ENCODE measurements at regions not wholly inside any gene's neighbourhood (a gene's known extent, or its start where the extent isn't known, plus 50 kb on each side); places are given as distances from the start of the nearest gene placed in this dataset.

- no peaks in the 10 kb centered on the region for H3K36me3 ChIP-seq (ENCODE audit: insufficient read depth, low read length)
- no peak for TF ChIP-seq EZH2 (IDR thresholded peaks at IDR 0.05; ENCODE audit: borderline replicate concordance, low read length)
- TF ChIP-seq CTCF (IDR thresholded peaks at IDR 0.05; ENCODE audit: low read length), result no peak
- no peaks in the 10 kb centered on the region for H3F3A ChIP-seq (ENCODE audit: insufficient read depth, low read length)
- H3K9me3 ChIP-seq (ENCODE audit: low read length), result no peaks in the 10 kb centered on the region
- no peak overlapping the region for H3K4me3 ChIP-seq (ENCODE audit: low read depth, low read length, poor library complexity, severe bottlenecking)
- no peak overlapping the region for H3K27ac ChIP-seq (ENCODE audit: low read depth, low read length, poor library complexity, severe bottlenecking)
- no peak overlapping the region for H3K9ac ChIP-seq (ENCODE audit: low read length)
- H2AFZ ChIP-seq (ENCODE audit: low read length), result no peak overlapping the region
- no peaks in the 10 kb centered on the region for H3K79me2 ChIP-seq (ENCODE audit: insufficient read depth, low read length)
- no peak overlapping the region for H3K4me2 ChIP-seq (ENCODE audit: low read length)
- H3K9me2 ChIP-seq (ENCODE audit: low read depth, low read length), result no peaks in the 10 kb centered on the region
- no peaks in the 10 kb centered on the region for H4K20me1 ChIP-seq (ENCODE audit: insufficient read depth, low read length)
- H3K27me3 ChIP-seq (ENCODE audit: insufficient read depth, low read length), result no peaks in the 10 kb centered on the region
- H3K4me1 ChIP-seq (ENCODE audit: insufficient read depth, low read length, severe bottlenecking), result no peaks in the 10 kb centered on the region
Observed at GRCh38 chr5:97836816-97837215, 653.8 kb upstream of the RIOK2 start.

- TF ChIP-seq CTCF (IDR thresholded peaks at IDR 0.05; ENCODE audit: low read length), result no peak
- no peak for TF ChIP-seq EZH2 (IDR thresholded peaks at IDR 0.05; ENCODE audit: borderline replicate concordance, low read length)
- Histone ChIP-seq H4K20me1 (ENCODE audit: insufficient read depth, low read length) (no peaks in the 10 kb centered on the region), H3F3A (ENCODE audit: insufficient read depth, low read length) (no peaks in the 10 kb centered on the region), H3K27me3 (ENCODE audit: insufficient read depth, low read length) (no peaks in the 10 kb centered on the region), H3K27ac (ENCODE audit: low read depth, low read length, poor library complexity, severe bottlenecking) (no peak overlapping the region), H3K79me2 (ENCODE audit: insufficient read depth, low read length) (no peaks in the 10 kb centered on the region), H3K9ac (ENCODE audit: low read length) (no peak overlapping the region), H2AFZ (ENCODE audit: low read length) (no peak overlapping the region), H3K4me3 (ENCODE audit: low read depth, low read length, poor library complexity, severe bottlenecking) (no peak overlapping the region), H3K9me2 (ENCODE audit: low read depth, low read length) (no peaks in the 10 kb centered on the region), H3K4me1 (ENCODE audit: insufficient read depth, low read length, severe bottlenecking) (no peaks in the 10 kb centered on the region), H3K36me3 (ENCODE audit: insufficient read depth, low read length) (no peaks in the 10 kb centered on the region), H3K9me3 (ENCODE audit: low read length) (no peaks in the 10 kb centered on the region), H3K4me2 (ENCODE audit: low read length) (no peak overlapping the region)
Observed at GRCh38 chr5:97838214-97838613, 655.2 kb upstream of the RIOK2 start.

DNA sequence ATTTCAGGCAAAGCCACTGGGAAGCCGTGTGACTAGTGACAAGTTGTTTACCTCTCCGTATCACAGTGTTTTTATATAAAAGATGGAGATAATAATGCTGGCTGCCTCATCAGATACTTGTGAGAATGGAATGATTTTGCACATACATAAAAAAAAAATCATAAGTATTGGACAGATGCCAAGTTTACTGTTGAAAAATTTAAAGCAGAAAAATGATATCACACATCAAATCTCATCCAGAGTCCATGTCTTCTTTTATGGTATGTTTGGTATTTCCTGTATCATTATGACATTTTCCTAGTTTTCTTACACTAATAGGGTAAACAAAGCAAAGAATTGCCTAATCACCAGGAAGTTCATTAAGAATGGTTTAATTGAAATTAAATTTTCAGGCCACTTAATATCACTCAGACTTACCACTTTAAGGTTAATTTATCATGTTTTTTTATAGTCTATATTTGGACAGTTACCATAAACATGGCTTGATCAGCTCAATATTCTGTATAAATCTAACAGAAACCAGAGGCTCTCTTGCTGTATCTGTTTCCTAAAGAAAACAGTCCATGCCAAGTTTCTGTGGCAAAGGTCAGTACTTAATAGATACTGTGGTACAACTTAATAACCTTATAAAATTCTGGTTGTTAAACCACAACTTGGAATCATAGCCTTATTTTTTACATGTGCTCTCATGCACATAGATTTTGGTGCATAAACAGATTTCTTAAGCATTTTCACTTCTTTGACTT, 656.5 kb upstream of the RIOK2 start:
- no peaks in the 10 kb centered on the region for H3K27me3 ChIP-seq (ENCODE audit: insufficient read depth, low read length)
- no peaks in the 10 kb centered on the region for H4K20me1 ChIP-seq (ENCODE audit: insufficient read depth, low read length)
- H3K4me3 ChIP-seq (ENCODE audit: low read depth, low read length, poor library complexity, severe bottlenecking), result no peak overlapping the region
- H3F3A ChIP-seq (ENCODE audit: insufficient read depth, low read length), result no peaks in the 10 kb centered on the region
- H3K79me2 ChIP-seq (ENCODE audit: insufficient read depth, low read length), result no peaks in the 10 kb centered on the region
- H3K36me3 ChIP-seq (ENCODE audit: insufficient read depth, low read length), result no peaks in the 10 kb centered on the region
- H2AFZ ChIP-seq (ENCODE audit: low read length), result no peak overlapping the region
- H3K27ac ChIP-seq (ENCODE audit: low read depth, low read length, poor library complexity, severe bottlenecking), result no peak overlapping the region
- H3K4me1 ChIP-seq (ENCODE audit: insufficient read depth, low read length, severe bottlenecking), result no peaks in the 10 kb centered on the region
- H3K9me3 ChIP-seq (ENCODE audit: low read length), result no peaks in the 10 kb centered on the region
- no peak overlapping the region for H3K9ac ChIP-seq (ENCODE audit: low read length)
- H3K4me2 ChIP-seq (ENCODE audit: low read length), result no peak overlapping the region
- TF ChIP-seq CTCF (IDR thresholded peaks at IDR 0.05; ENCODE audit: low read length) (no peak), EZH2 (IDR thresholded peaks at IDR 0.05; ENCODE audit: borderline replicate concordance, low read length) (no peak)
- no peaks in the 10 kb centered on the region for H3K9me2 ChIP-seq (ENCODE audit: low read depth, low read length)

Measured in OCI-LY1 (cell line).